ENCODE measurements at regions not wholly inside any gene's neighbourhood (a gene's known extent, or its start where the extent isn't known, plus 50 kb on each side); places are given as distances from the start of the nearest gene placed in this dataset.

- H3K4me2 ChIP-seq: no peak overlapping the region
- 5% methylated on average over 2 of the region's 2 CpGs for WGBS (ENCODE audit: missing lambda C conversion rate)
- FAIRE-seq: no peak
- no peaks in the 10 kb centered on the region for H3K9me3 ChIP-seq
- H3K4me1 ChIP-seq: no peaks in the 10 kb centered on the region
- no peak for ATAC-seq
- H3K4me3 ChIP-seq: no peak overlapping the region
- H3K27ac ChIP-seq: no peak overlapping the region
- CTCF ChIA-PET: no interaction called here
- DNase-seq (ENCODE audit: low read depth in 1 of 2, low spot score in 1 of 2): no peak
- TF ChIP-seq NPAS2 (CRISPR knock-in tag; IDR thresholded peaks at IDR 0.05; ENCODE audit: borderline replicate concordance): no peak
- TF ChIP-seq, protein P1, sequence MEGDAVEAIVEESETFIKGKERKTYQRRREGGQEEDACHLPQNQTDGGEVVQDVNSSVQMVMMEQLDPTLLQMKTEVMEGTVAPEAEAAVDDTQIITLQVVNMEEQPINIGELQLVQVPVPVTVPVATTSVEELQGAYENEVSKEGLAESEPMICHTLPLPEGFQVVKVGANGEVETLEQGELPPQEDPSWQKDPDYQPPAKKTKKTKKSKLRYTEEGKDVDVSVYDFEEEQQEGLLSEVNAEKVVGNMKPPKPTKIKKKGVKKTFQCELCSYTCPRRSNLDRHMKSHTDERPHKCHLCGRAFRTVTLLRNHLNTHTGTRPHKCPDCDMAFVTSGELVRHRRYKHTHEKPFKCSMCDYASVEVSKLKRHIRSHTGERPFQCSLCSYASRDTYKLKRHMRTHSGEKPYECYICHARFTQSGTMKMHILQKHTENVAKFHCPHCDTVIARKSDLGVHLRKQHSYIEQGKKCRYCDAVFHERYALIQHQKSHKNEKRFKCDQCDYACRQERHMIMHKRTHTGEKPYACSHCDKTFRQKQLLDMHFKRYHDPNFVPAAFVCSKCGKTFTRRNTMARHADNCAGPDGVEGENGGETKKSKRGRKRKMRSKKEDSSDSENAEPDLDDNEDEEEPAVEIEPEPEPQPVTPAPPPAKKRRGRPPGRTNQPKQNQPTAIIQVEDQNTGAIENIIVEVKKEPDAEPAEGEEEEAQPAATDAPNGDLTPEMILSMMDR (IDR thresholded peaks at IDR 0.05): no peak
- TF ChIP-seq, protein P2, sequence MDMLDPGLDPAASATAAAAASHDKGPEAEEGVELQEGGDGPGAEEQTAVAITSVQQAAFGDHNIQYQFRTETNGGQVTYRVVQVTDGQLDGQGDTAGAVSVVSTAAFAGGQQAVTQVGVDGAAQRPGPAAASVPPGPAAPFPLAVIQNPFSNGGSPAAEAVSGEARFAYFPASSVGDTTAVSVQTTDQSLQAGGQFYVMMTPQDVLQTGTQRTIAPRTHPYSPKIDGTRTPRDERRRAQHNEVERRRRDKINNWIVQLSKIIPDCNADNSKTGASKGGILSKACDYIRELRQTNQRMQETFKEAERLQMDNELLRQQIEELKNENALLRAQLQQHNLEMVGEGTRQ (IDR thresholded peaks at IDR 0.05): no peak
- TF ChIP-seq MYC (IDR thresholded peaks at IDR 0.05; ENCODE audit: borderline replicate concordance, low read length): no peak
- TF ChIP-seq CHD4 (IDR thresholded peaks at IDR 0.05; ENCODE audit: borderline replicate concordance): no peak
- TF ChIP-seq NFE2L2 (conservative IDR thresholded peaks at IDR 0.05; ENCODE audit: low read length): no peak
- no peak for TF ChIP-seq SMC3 (IDR thresholded peaks at IDR 0.05)
- TF ChIP-seq HMGXB4 (CRISPR knock-in tag; IDR thresholded peaks at IDR 0.05; ENCODE audit: borderline replicate concordance): no peak
- TF ChIP-seq RCOR1 (IDR thresholded peaks at IDR 0.05; ENCODE audit: low read depth, low read length): no peak
- no peak for TF ChIP-seq KDM5A (IDR thresholded peaks at IDR 0.05)
- no peak for TF ChIP-seq RFX5 (IDR thresholded peaks at IDR 0.05)
- no peak for TF ChIP-seq FOSB (CRISPR knock-in tag; IDR thresholded peaks at IDR 0.05)
- no peak for TF ChIP-seq ZSCAN20 (CRISPR knock-in tag; IDR thresholded peaks at IDR 0.05)
- TF ChIP-seq HOXA7 (CRISPR knock-in tag; IDR thresholded peaks at IDR 0.05): no peak
- TF ChIP-seq MAFK (IDR thresholded peaks at IDR 0.05; ENCODE audit: partially characterized antibody): no peak
- no peak for TF ChIP-seq EHMT2 (IDR thresholded peaks at IDR 0.05; ENCODE audit: low read depth)
- TF ChIP-seq, protein P3, sequence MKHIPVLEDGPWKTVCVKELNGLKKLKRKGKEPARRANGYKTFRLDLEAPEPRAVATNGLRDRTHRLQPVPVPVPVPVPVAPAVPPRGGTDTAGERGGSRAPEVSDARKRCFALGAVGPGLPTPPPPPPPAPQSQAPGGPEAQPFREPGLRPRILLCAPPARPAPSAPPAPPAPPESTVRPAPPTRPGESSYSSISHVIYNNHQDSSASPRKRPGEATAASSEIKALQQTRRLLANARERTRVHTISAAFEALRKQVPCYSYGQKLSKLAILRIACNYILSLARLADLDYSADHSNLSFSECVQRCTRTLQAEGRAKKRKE (CRISPR knock-in tag; IDR thresholded peaks at IDR 0.05; ENCODE audit: low read depth): no peak
- no peak for TF ChIP-seq TP53 (CRISPR knock-in tag; IDR thresholded peaks at IDR 0.05)
- no peak for TF ChIP-seq ZC3H11A (IDR thresholded peaks at IDR 0.05)
- POLR2A ChIA-PET: no interaction called here
Observed at GRCh38 chr6:92593201-92593600, 826.2 kb downstream of the EPHA7 start.

- Histone ChIP-seq H3K4me2 (no peak overlapping the region), H3K27ac (no peak overlapping the region), H3K4me3 (no peak overlapping the region), H3K9me3 (no peaks in the 10 kb centered on the region), H3K4me1 (no peaks in the 10 kb centered on the region)
- FAIRE-seq: no peak
- no peak for DNase-seq (ENCODE audit: low read depth in 1 of 2, low spot score in 1 of 2)
- POLR2A ChIA-PET: no interaction called here
- TF ChIP-seq HOXB5 (CRISPR knock-in tag; IDR thresholded peaks at IDR 0.05) (no peak), ZNF302 (CRISPR knock-in tag; IDR thresholded peaks at IDR 0.05) (no peak), PHF8 (IDR thresholded peaks at IDR 0.05; ENCODE audit: borderline replicate concordance, low read depth) (no peak), SMC3 (IDR thresholded peaks at IDR 0.05) (no peak), PBX3 (IDR thresholded peaks at IDR 0.05) (no peak), KDM1A (IDR thresholded peaks at IDR 0.05; ENCODE audit: low read depth) (no peak), CHD2 (IDR thresholded peaks at IDR 0.05; ENCODE audit: low read length, partially characterized antibody) (no peak), NPAS2 (CRISPR knock-in tag; IDR thresholded peaks at IDR 0.05; ENCODE audit: borderline replicate concordance) (no peak), CHD4 (IDR thresholded peaks at IDR 0.05; ENCODE audit: borderline replicate concordance) (no peak), MYC (IDR thresholded peaks at IDR 0.05; ENCODE audit: borderline replicate concordance, low read length) (no peak), ESRRA (IDR thresholded peaks at IDR 0.05; ENCODE audit: borderline replicate concordance, low read length) (no peak), BHLHE40 (IDR thresholded peaks at IDR 0.05; ENCODE audit: low read depth, low read length) (no peak), RAD21 (conservative IDR thresholded peaks at IDR 0.05 in 1 of 2, IDR thresholded peaks at IDR 0.05 in 1 of 2) (no peak), ZC3H11A (IDR thresholded peaks at IDR 0.05) (no peak), RFX5 (IDR thresholded peaks at IDR 0.05) (no peak)
- TF ChIP-seq, protein P3 (CRISPR knock-in tag; IDR thresholded peaks at IDR 0.05; ENCODE audit: low read depth): no peak
- TF ChIP-seq, protein P4, sequence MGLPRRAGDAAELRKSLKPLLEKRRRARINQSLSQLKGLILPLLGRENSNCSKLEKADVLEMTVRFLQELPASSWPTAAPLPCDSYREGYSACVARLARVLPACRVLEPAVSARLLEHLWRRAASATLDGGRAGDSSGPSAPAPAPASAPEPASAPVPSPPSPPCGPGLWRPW (IDR thresholded peaks at IDR 0.05): no peak
- TF ChIP-seq, protein P2 (IDR thresholded peaks at IDR 0.05): no peak
- ATAC-seq: no peak
- 6% methylated on average over 1 of the region's 1 CpG for WGBS (ENCODE audit: missing lambda C conversion rate)
- CTCF ChIA-PET: no interaction called here
Observed at GRCh38 chr6:92589996-92590395, 829.4 kb downstream of the EPHA7 start.
